CD4-positive, alpha-beta T cell (primary cell): ENCODE measurements at regions not wholly inside any gene's neighbourhood (a gene's known extent, or its start where the extent isn't known, plus 50 kb on each side); places are given as distances from the start of the nearest gene placed in this dataset.

ENCODE experiments used
- ATAC-seq: fragments of 200-7000 bp; cut with Tn5 transposase; one replicate; pipeline ENCODE4 v1.10.0; 2022; ENCODE audit warnings: mild to moderate bottlenecking; ENCODE audit not compliant: poor library complexity
- CTCF ChIA-PET: fragments of 350-600 bp; sonication (Branson Sonifier 250); formaldehyde crosslinking; loops from one replicate; lab custom pipeline; 2021; ENCODE audit warnings: antibody characterized with exemption, inconsistent platforms; lab: Charles Lee
- POLR2A ChIA-PET: fragments of 350-600 bp; sonication (Branson Sonifier 250); formaldehyde crosslinking; loops from one replicate; lab custom pipeline; 2021; ENCODE audit warnings: antibody characterized with exemption, inconsistent platforms; lab: Charles Lee
- DNase-seq, 14 experiments: peaks; one replicate each; pipeline ENCODE4 v3.0.0-alpha.2; 2013 to 2020; ENCODE audit warnings: mixed read lengths in 2 of 14
- H3K27ac ChIP-seq, 2 donors: one replicate each; pipeline versions ENCODE4 v1.5.1 to v1.7.0; 2013; ENCODE audit warnings: low read length in 2 of 2, low read depth in 1 of 2, mild to moderate bottlenecking in 1 of 2
- H3K27me3 ChIP-seq, 2 experiments: 1 replicate in 1 of 2; 2 replicates in 1 of 2; pipeline versions ENCODE4 v1.6.1 to v1.7.0; 2013; ENCODE audit warnings: low read length in 2 of 2, control low read depth in 1 of 2, mild to moderate bottlenecking in 1 of 2, moderate library complexity in 1 of 2; ENCODE audit not compliant: insufficient read depth in 2 of 2, control insufficient read depth in 1 of 2
- H3K36me3 ChIP-seq: one replicate; pipeline ENCODE4 v1.6.1; 2013; ENCODE audit warnings: low read length, control low read depth; ENCODE audit not compliant: insufficient read depth
- H3K4me1 ChIP-seq: one replicate; pipeline ENCODE4 v1.6.1; 2013; ENCODE audit warnings: low read length, control low read depth; ENCODE audit not compliant: insufficient read depth
- H3K4me3 ChIP-seq: one replicate; pipeline ENCODE4 v1.5.1; 2013; ENCODE audit warnings: mild to moderate bottlenecking, low read length, moderate library complexity
- H3K9me3 ChIP-seq, 2 experiments: 1 replicate in 1 of 2; 2 replicates in 1 of 2; pipeline versions ENCODE4 v1.6.1 to v1.7.0; 2013; ENCODE audit warnings: low read length in 2 of 2, mild to moderate bottlenecking in 2 of 2, control low read depth in 1 of 2, moderate library complexity in 1 of 2; ENCODE audit not compliant: control insufficient read depth in 1 of 2, insufficient read depth in 1 of 2
- H3K27ac Mint-ChIP-seq: one replicate; pipeline ENCODE4 v1.8.0; 2020; ENCODE audit warnings: mixed read lengths
- H3K27me3 Mint-ChIP-seq: one replicate; pipeline ENCODE4 v1.8.0; 2021; ENCODE audit warnings: mixed read lengths
- H3K36me3 Mint-ChIP-seq: one replicate; pipeline ENCODE4 v1.8.0; 2021; ENCODE audit warnings: low read depth, mixed read lengths
- H3K4me1 Mint-ChIP-seq: one replicate; pipeline ENCODE4 v1.8.0; 2021; ENCODE audit warnings: low read depth, mixed read lengths
- H3K4me3 Mint-ChIP-seq: one replicate; pipeline ENCODE4 v1.8.0; 2020; ENCODE audit warnings: mild to moderate bottlenecking, mixed read lengths
- H3K9me3 Mint-ChIP-seq: one replicate; pipeline ENCODE4 v1.8.0; 2020; ENCODE audit warnings: mixed read lengths
- CTCF ChIP-seq: fragments of 200-600 bp; IDR thresholded peaks from one replicate; pipeline ENCODE4 v1.8.0; 2022; ENCODE audit warnings: antibody characterized with exemption, mild to moderate bottlenecking
- intact Hi-C, 2 experiments: fragments of 100-400 bp; cut with DNase I in 1 of 2; cut with micrococcal nuclease in 1 of 2; formaldehyde crosslinking; loops; one replicate each; pipeline versions ENCODE4 v1.15.1 to v1.9.0; 2023 to 2025; cut with DNase I, micrococcal nuclease

GRCh38 chr20:12074111-12074655, 156.5 kb downstream of the BTBD3 start:
- CTCF ChIA-PET, result no interaction called here

GRCh38 chr20:12076200-12076599, 158.5 kb downstream of the BTBD3 start:
- no peak overlapping the region for H3K4me3 ChIP-seq
- ATAC-seq (no peak), DNase-seq (no peak)
- H3K36me3 ChIP-seq, result no peaks in the 10 kb centered on the region
- no peaks in the 10 kb centered on the region for H3K27me3 ChIP-seq
- intact Hi-C loops, result no loop called here
- Mint-ChIP-seq H3K27me3 (no peaks in the 10 kb centered on the region), H3K9me3 (peaks cover 3% of the 10 kb centered on the region), H3K27ac (no peak overlapping the region), H3K36me3 (no peaks in the 10 kb centered on the region), H3K4me3 (no peak overlapping the region), H3K4me1 (no peaks in the 10 kb centered on the region)
- CTCF ChIA-PET, result no interaction called here
- TF ChIP-seq CTCF, result no peak
- H3K4me1 ChIP-seq, result no peaks in the 10 kb centered on the region
- H3K9me3 ChIP-seq, result peaks cover 0 to 2% of the 10 kb centered on the region in 2 experiments
- POLR2A ChIA-PET, result no interaction called here
- H3K27ac ChIP-seq, result no peak overlapping the region

More at GRCh38 chr20:12074111-12074655, 156.5 kb downstream of the BTBD3 start:
- POLR2A ChIA-PET, result no interaction called here
- Histone ChIP-seq H3K36me3 (no peaks in the 10 kb centered on the region), H3K27ac (no peak overlapping the region), H3K27me3 (no peaks in the 10 kb centered on the region), H3K9me3 (peaks cover 0 to 2% of the 10 kb centered on the region in 2 experiments), H3K4me3 (no peak overlapping the region), H3K4me1 (no peaks in the 10 kb centered on the region)
- H3K4me1 Mint-ChIP-seq, result no peaks in the 10 kb centered on the region
- no peak overlapping the region for H3K4me3 Mint-ChIP-seq
- no peak for DNase-seq
- TF ChIP-seq CTCF, result no peak
- H3K9me3 Mint-ChIP-seq, result no peaks in the 10 kb centered on the region
- intact Hi-C loops, result no loop called here
- no peaks in the 10 kb centered on the region for H3K27me3 Mint-ChIP-seq
- H3K27ac Mint-ChIP-seq, result no peak overlapping the region
- H3K36me3 Mint-ChIP-seq, result no peaks in the 10 kb centered on the region
- no peak for ATAC-seq

GRCh38 chr20:12077875-12078274, 160.2 kb downstream of the BTBD3 start:
- Histone ChIP-seq H3K27ac (no peak overlapping the region), H3K36me3 (no peaks in the 10 kb centered on the region), H3K9me3 (no peaks in the 10 kb centered on the region), H3K4me3 (no peak overlapping the region), H3K27me3 (no peaks in the 10 kb centered on the region), H3K4me1 (no peaks in the 10 kb centered on the region)
- ChIA-PET POLR2A (no interaction called here), CTCF (no interaction called here)
- ATAC-seq (no peak), DNase-seq (no peak)
- Mint-ChIP-seq H3K9me3 (peaks cover 8% of the 10 kb centered on the region), H3K36me3 (no peaks in the 10 kb centered on the region), H3K4me1 (no peaks in the 10 kb centered on the region), H3K4me3 (no peak overlapping the region), H3K27ac (no peak overlapping the region), H3K27me3 (no peaks in the 10 kb centered on the region)
- intact Hi-C loops, result no loop called here
- no peak for TF ChIP-seq CTCF
